Right lobe of liver (tissue), 6 donors: ENCODE measurements at regions not wholly inside any gene's neighbourhood (a gene's known extent, or its start where the extent isn't known, plus 50 kb on each side); places are given as distances from the start of the nearest gene placed in this dataset.

Experiments
- ATAC-seq, 4 donors: fragments of 200-7000 bp; cut with Tn5 transposase; one replicate each; pipeline ENCODE4 v1.9.1; 2020; ENCODE audit warnings: mild to moderate bottlenecking in 4 of 4, moderate library complexity in 4 of 4
- DNase-seq, 3 donors: peaks; one replicate each; pipeline ENCODE4 v3.0.0-alpha.2; 2020
- H3K27ac ChIP-seq, 3 donors: fragments of 200-600 bp; one replicate each; pipeline ENCODE4 v1.8.0; 2022
- H3K27me3 ChIP-seq, 2 donors: fragments of 200-600 bp; one replicate each; pipeline ENCODE4 v1.8.0; 2022
- H3K36me3 ChIP-seq, 4 donors: fragments of 200-600 bp; sonication (generic) in 1 of 4; one replicate each; pipeline versions ENCODE4 v1.5.1 to v1.8.0; 2017 to 2022; ENCODE audit warnings: control low read depth in 1 of 4
- H3K4me1 ChIP-seq, 4 donors: fragments of 200-600 bp; sonication (generic) in 1 of 4; one replicate each; pipeline versions ENCODE4 v1.5.1 to v1.8.0; 2017 to 2022; ENCODE audit warnings: control low read depth in 1 of 4
- H3K4me3 ChIP-seq, 3 donors: fragments of 200-600 bp; one replicate each; pipeline ENCODE4 v1.8.0; 2022
- H3K9me3 ChIP-seq, 4 donors: fragments of 200-600 bp; sonication (generic) in 1 of 4; one replicate each; pipeline versions ENCODE4 v1.5.1 to v1.8.0; 2017 to 2022; ENCODE audit warnings: control low read depth in 1 of 4
- CTCF ChIP-seq, 4 donors: fragments of 200-600 bp in 3 of 4; fragments of 450-650 bp in 1 of 4; IDR thresholded peaks; one replicate each; pipeline versions ENCODE4 v1.5.1 to v1.8.0; 2016 to 2022; ENCODE audit warnings: antibody characterized with exemption in 4 of 4, mild to moderate bottlenecking in 2 of 4
- POLR2A ChIP-seq: fragments of 450-650 bp; IDR thresholded peaks from one replicate; pipeline ENCODE4 v1.6.1; 2017; ENCODE audit warnings: antibody characterized with exemption, mild to moderate bottlenecking
- WGBS: methylation state at CpG from one replicate; pipeline ENCODE4 v1.1.6; 2018; ENCODE audit warnings: low coverage, low lambda C conversion rate; ENCODE audit not compliant: insufficient coverage; ENCODE audit errors: missing lambda C conversion rate; 5-methylcytosine and 5-hydroxymethylcytosine counted together
- intact Hi-C, 2 donors: fragments of 100-400 bp; cut with DNase I; formaldehyde crosslinking; loops; one replicate each; pipeline versions ENCODE4 v1.11.2 to v1.14.1; 2022
- donor health status: DM: no; HTN: yes; CAD: no.
- donor health status: DM: no; HTN: no; CAD: no.
- donor health status: DM: no; HTN: no; CAD: no.
- donor health status: DM: no; HTN: yes; CAD: no.
- donor health status: DM: no; HTN: yes; CAD: no.

GRCh38 chr12:64943686-64944085 is 119.2 kb downstream of the TBC1D30 start:
- no peak for ATAC-seq
- no peaks in the 10 kb centered on the region for H3K27me3 ChIP-seq
- TF ChIP-seq CTCF (IDR thresholded peaks at IDR 0.05), result no peak
- no peak for TF ChIP-seq POLR2A
- no peak overlapping the region for H3K27ac ChIP-seq
- DNase-seq, result no peak
- intact Hi-C loops, result no loop called here
- H3K36me3 ChIP-seq, result no peaks in the 10 kb centered on the region
- no peaks in the 10 kb centered on the region for H3K9me3 ChIP-seq
- no peak overlapping the region for H3K4me3 ChIP-seq
- no peaks in the 10 kb centered on the region for H3K4me1 ChIP-seq
- WGBS, result 6% methylated on average over 4 of the region's 5 CpGs

GRCh38 chr12:64944966-64945365 is 120.5 kb downstream of the TBC1D30 start:
- Histone ChIP-seq H3K4me3 (no peak overlapping the region), H3K27me3 (no peaks in the 10 kb centered on the region), H3K36me3 (no peaks in the 10 kb centered on the region), H3K4me1 (no peaks in the 10 kb centered on the region), H3K9me3 (no peaks in the 10 kb centered on the region), H3K27ac (no peak overlapping the region)
- DNase-seq (no peak), ATAC-seq (no peak)
- intact Hi-C loops, result no loop called here
- no peak for TF ChIP-seq CTCF (IDR thresholded peaks at IDR 0.05)
- TF ChIP-seq POLR2A, result no peak
- WGBS, result 71% methylated on average over 2 of the region's 3 CpGs

- no peak overlapping the region for H3K27ac ChIP-seq
- H3K4me1 ChIP-seq, result no peaks in the 10 kb centered on the region
- intact Hi-C loops, result no loop called here
- H3K4me3 ChIP-seq, result no peak overlapping the region
- ATAC-seq (peak; percentile 49 to 63 (median 56)), DNase-seq (peak in 1 of 3 donors; percentile 59)
- H3K9me3 ChIP-seq, result no peaks in the 10 kb centered on the region
- no peaks in the 10 kb centered on the region for H3K27me3 ChIP-seq
- H3K36me3 ChIP-seq, result no peaks in the 10 kb centered on the region
- whole genome bisulfite sequencing, result 68% methylated on average over 4 of the region's 5 CpGs
- TF ChIP-seq CTCF (IDR thresholded peaks at IDR 0.05) (no peak), POLR2A (no peak)
These were observed 121.8 kb downstream of the TBC1D30 start for GRCh38 chr12:64946132-64946829.

- intact Hi-C loops, result no loop called here
- Histone ChIP-seq H3K27ac (no peak overlapping the region), H3K4me1 (no peaks in the 10 kb centered on the region), H3K4me3 (no peak overlapping the region), H3K9me3 (no peaks in the 10 kb centered on the region), H3K36me3 (no peaks in the 10 kb centered on the region), H3K27me3 (no peaks in the 10 kb centered on the region)
- WGBS, result 48% methylated on average over 2 of the region's 3 CpGs
- no peak for TF ChIP-seq POLR2A
- no peak for TF ChIP-seq CTCF (IDR thresholded peaks at IDR 0.05)
- ATAC-seq, result no peak
- DNase-seq, result no peak
These were observed 126.4 kb downstream of the TBC1D30 start for GRCh38 chr12:64950711-64951298.
